SK-N-SH (cell line): ENCODE measurements at regions not wholly inside any gene's neighbourhood (a gene's known extent, or its start where the extent isn't known, plus 50 kb on each side); places are given as distances from the start of the nearest gene placed in this dataset.

Experiments
- CTCF ChIA-PET: fragments of 300-600, 350-600 bp; formaldehyde crosslinking; extraction: SDS; loops from one replicate; lab custom pipeline; 2021; lab: Yijun Ruan, JAX
- POLR2A ChIA-PET: fragments of 350-600 bp; sonication (Branson Sonifier 250); formaldehyde crosslinking; extraction: SDS; loops from one replicate; lab custom pipeline; 2020; ENCODE audit warnings: antibody characterized with exemption, inconsistent platforms; lab: Yijun Ruan, JAX
- DNase-seq: peaks from one replicate; pipeline ENCODE4 v3.0.0; 2012
- H2AFZ ChIP-seq: fragments of 200-600 bp; sonication (generic); 2 replicates; pipeline ENCODE4 v1.8.1; 2016; ENCODE audit warnings: antibody characterized with exemption, mild to moderate bottlenecking, low read depth
- H3F3A ChIP-seq: fragments of 200-600 bp; sonication (generic); replicated peaks from 2 replicates; pipeline ENCODE3; 2016; ENCODE audit warnings: antibody characterized with exemption, mild to moderate bottlenecking; ENCODE audit not compliant: insufficient read depth
- H3K27ac ChIP-seq, 2 experiments: fragments of 200-500 bp in 1 of 2; fragments of 200-600 bp in 1 of 2; sonication (Bioruptor generic) in 1 of 2; sonication (generic), shearing (Covaris generic) in 1 of 2; 2 replicates each; pipeline versions ENCODE4 v1.5.1 to v1.6.1; 2014 to 2016; ENCODE audit warnings: low read depth in 2 of 2, inconsistent platforms in 1 of 2, low read length in 1 of 2, mild to moderate bottlenecking in 1 of 2, mixed read lengths in 1 of 2
- H3K27me3 ChIP-seq: fragments of 200-600 bp; sonication (generic), shearing (Covaris generic); 2 replicates; pipeline ENCODE4 v1.6.1; 2016; ENCODE audit warnings: mixed run types; ENCODE audit not compliant: insufficient read depth
- H3K36me3 ChIP-seq, 2 experiments: fragments of 200-500 bp in 1 of 2; fragments of 200-600 bp in 1 of 2; sonication (Bioruptor generic) in 1 of 2; sonication (generic) in 1 of 2; replicated peaks in 1 of 2; 2 replicates each; pipeline versions ENCODE3 to v1.5.1; 2014 to 2016; ENCODE audit warnings: low read length in 1 of 2, mild to moderate bottlenecking in 1 of 2; ENCODE audit not compliant: insufficient read depth in 2 of 2, control insufficient read depth in 1 of 2
- H3K4me1 ChIP-seq, 2 experiments: fragments of 200-500 bp in 1 of 2; fragments of 200-600 bp in 1 of 2; sonication (Bioruptor generic) in 1 of 2; sonication (generic), shearing (Covaris generic) in 1 of 2; 2 replicates each; pipeline versions ENCODE4 v1.5.1 to v1.6.1; 2014 to 2016; ENCODE audit warnings: low read depth in 1 of 2, low read length in 1 of 2, mixed run types in 1 of 2; ENCODE audit not compliant: insufficient read depth in 2 of 2, control insufficient read depth in 1 of 2
- H3K4me2 ChIP-seq: fragments of 200-600 bp; sonication (generic), shearing (Covaris generic); 2 replicates; pipeline ENCODE4 v1.6.1; 2017; ENCODE audit warnings: mixed run types
- H3K4me3 ChIP-seq, 2 experiments: fragments of 200-500 bp in 1 of 2; fragments of 200-600 bp in 1 of 2; sonication (Bioruptor generic) in 1 of 2; sonication (generic), shearing (Covaris generic) in 1 of 2; 2 replicates each; pipeline versions ENCODE4 v1.5.1 to v1.8.1; 2014 to 2016; ENCODE audit warnings: low read depth in 2 of 2, inconsistent platforms in 1 of 2, low read length in 1 of 2, mild to moderate bottlenecking in 1 of 2, mixed read lengths in 1 of 2, moderate library complexity in 1 of 2
- H3K79me2 ChIP-seq: fragments of 200-600 bp; sonication (generic); 2 replicates; pipeline ENCODE4 v1.8.1; 2017; ENCODE audit warnings: mild to moderate bottlenecking; ENCODE audit not compliant: insufficient read depth
- H3K9ac ChIP-seq: fragments of 200-600 bp; sonication (generic); 2 replicates; pipeline ENCODE4 v1.6.1; 2017; ENCODE audit warnings: mixed run types
- H3K9me2 ChIP-seq: fragments of 200-600 bp; sonication (generic); 2 replicates; pipeline ENCODE4 v1.6.1; 2017; ENCODE audit warnings: mixed run types
- H3K9me3 ChIP-seq: fragments of 200-600 bp; sonication (generic); 2 replicates; pipeline ENCODE4 v1.6.1; 2017; ENCODE audit warnings: mixed run types, mild to moderate bottlenecking, moderate library complexity
- H4K20me1 ChIP-seq: fragments of 200-600 bp; sonication (generic); 2 replicates; pipeline ENCODE4 v1.6.1; 2017; ENCODE audit warnings: mild to moderate bottlenecking, mixed run types; ENCODE audit not compliant: insufficient read depth
- CHD2 ChIP-seq: fragments of 150-350 bp; IDR thresholded peaks from 2 replicates; pipeline ENCODE4 v1.6.1; 2018; ENCODE audit warnings: low read length; ENCODE audit not compliant: partially characterized antibody
- ELF1 ChIP-seq: IDR thresholded peaks from 2 replicates; pipeline ENCODE4 v1.4.0; 2012
- FOSL2 ChIP-seq: IDR thresholded peaks from 2 replicates; pipeline ENCODE4 v1.4.0; 2012; ENCODE audit warnings: low read depth, mild to moderate bottlenecking, moderate library complexity, borderline replicate concordance
- FOXJ3 ChIP-seq: sonication (generic); formaldehyde crosslinking; IDR thresholded peaks from 2 replicates; pipeline ENCODE4 v1.5.1; 2020; ENCODE audit warnings: mild to moderate bottlenecking, missing genetic modification reagents
- FOXM1 ChIP-seq: IDR thresholded peaks from 2 replicates; pipeline ENCODE4 v1.4.0; 2012; ENCODE audit warnings: low read depth, mild to moderate bottlenecking
- GATA2 ChIP-seq: sonication (generic); formaldehyde crosslinking; IDR thresholded peaks from 2 replicates; pipeline ENCODE4 v1.5.0; 2020; ENCODE audit warnings: mild to moderate bottlenecking, missing genetic modification reagents
- MEF2A ChIP-seq: IDR thresholded peaks from 2 replicates; pipeline ENCODE4 v1.4.0; 2012; ENCODE audit warnings: low read depth, borderline replicate concordance
- NFIC ChIP-seq: IDR thresholded peaks from 2 replicates; pipeline ENCODE4 v1.4.0; 2012; ENCODE audit warnings: borderline replicate concordance
- NRF1 ChIP-seq: IDR thresholded peaks from 2 replicates; pipeline ENCODE4 v1.6.1; 2012; ENCODE audit warnings: low read depth, mild to moderate bottlenecking, low read length
- POLR2AphosphoS5 ChIP-seq: IDR thresholded peaks from 2 replicates; pipeline ENCODE4 v1.6.1; 2012; ENCODE audit warnings: low read depth, low read length
- RFX5 ChIP-seq: IDR thresholded peaks from 2 replicates; pipeline ENCODE4 v1.6.1; 2012; ENCODE audit warnings: mild to moderate bottlenecking, improper control_type of control experiment, low read length
- RXRA ChIP-seq: IDR thresholded peaks from 2 replicates; pipeline ENCODE4 v1.4.0; 2012; ENCODE audit warnings: low read depth, mild to moderate bottlenecking, borderline replicate concordance
- SIN3A ChIP-seq: IDR thresholded peaks from 2 replicates; pipeline ENCODE4 v1.6.1; 2012; ENCODE audit warnings: low read depth, mild to moderate bottlenecking, low read length, moderate library complexity, borderline replicate concordance
- TAF1 ChIP-seq: IDR thresholded peaks from 2 replicates; pipeline ENCODE4 v1.6.1; 2012; ENCODE audit warnings: low read depth, mild to moderate bottlenecking, low read length, moderate library complexity, borderline replicate concordance
- TEAD4 ChIP-seq: IDR thresholded peaks from 2 replicates; pipeline ENCODE4 v1.4.0; 2012; ENCODE audit warnings: mild to moderate bottlenecking, borderline replicate concordance; ENCODE audit not compliant: insufficient read depth
- whole genome bisulfite sequencing: methylation state at CpG from one replicate; pipeline ENCODE4 v1.1.6; 2017; ENCODE audit warnings: low lambda C conversion rate; 5-methylcytosine and 5-hydroxymethylcytosine counted together
- TF ChIP-seq, protein P1 (sequence below): fragments of 150-350 bp; IDR thresholded peaks from 2 replicates; pipeline ENCODE4 v1.6.1; 2017; ENCODE audit warnings: antibody characterized with exemption, low read length, low read depth, borderline replicate concordance
- TF ChIP-seq, protein P2 (sequence below): IDR thresholded peaks from 2 replicates; pipeline ENCODE4 v1.4.0; 2012; ENCODE audit warnings: low read depth, borderline replicate concordance
- TF ChIP-seq, protein P3 (sequence below): IDR thresholded peaks from 2 replicates; pipeline ENCODE4; 2012
- TF ChIP-seq, protein P4 (sequence below): IDR thresholded peaks from 2 replicates; pipeline ENCODE4 v1.4.0; 2012; ENCODE audit warnings: low read depth
- TF ChIP-seq, protein P5 (sequence below): fragments of 200-600 bp; sonication (generic); IDR thresholded peaks from 2 replicates; pipeline ENCODE4 v1.6.1; 2017; ENCODE audit warnings: antibody characterized with exemption, mild to moderate bottlenecking, moderate library complexity

DNA sequence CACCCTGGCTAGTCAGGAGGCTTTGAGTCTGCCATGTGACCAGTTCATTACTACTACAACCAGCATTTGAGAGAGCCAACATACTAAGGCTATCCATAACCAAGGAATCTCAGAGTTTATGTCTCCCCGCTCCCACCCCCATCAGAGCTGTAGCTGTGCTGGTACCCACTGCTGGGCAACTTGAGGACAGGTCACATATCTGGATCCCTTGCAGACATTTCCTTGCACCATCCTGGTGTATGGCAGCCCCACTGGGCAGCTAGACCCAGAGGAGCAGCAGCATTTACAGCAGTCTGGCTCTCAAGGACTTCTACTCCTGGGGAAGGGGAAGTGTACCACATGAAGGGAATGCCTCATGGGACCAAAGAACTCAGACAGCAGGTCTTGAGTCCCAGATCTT lies 160.8 kb upstream of the ST8SIA2 start:
- Histone ChIP-seq H3F3A (no peaks in the 10 kb centered on the region), H3K27ac (no peak overlapping the region), H2AFZ (no peak overlapping the region), H3K27me3 (no peaks in the 10 kb centered on the region), H3K4me1 (no peaks in the 10 kb centered on the region), H4K20me1 (no peaks in the 10 kb centered on the region), H3K9me3 (no peaks in the 10 kb centered on the region), H3K4me2 (no peak overlapping the region), H3K9me2 (no peaks in the 10 kb centered on the region), H3K79me2 (no peaks in the 10 kb centered on the region), H3K36me3 (no peaks in the 10 kb centered on the region), H3K4me3 (no peak overlapping the region), H3K9ac (no peak overlapping the region)
- CTCF ChIA-PET, result no interaction called here
- TF ChIP-seq RXRA (no peak), RFX5 (no peak), NFIC (no peak), FOSL2 (no peak), TEAD4 (no peak), GATA2 (CRISPR knock-in tag) (no peak), FOXM1 (no peak), ELF1 (no peak), TAF1 (no peak), POLR2AphosphoS5 (no peak), NRF1 (no peak), FOXJ3 (CRISPR knock-in tag) (no peak), SIN3A (no peak), MEF2A (no peak), CHD2 (no peak)
- TF ChIP-seq, protein P1, sequence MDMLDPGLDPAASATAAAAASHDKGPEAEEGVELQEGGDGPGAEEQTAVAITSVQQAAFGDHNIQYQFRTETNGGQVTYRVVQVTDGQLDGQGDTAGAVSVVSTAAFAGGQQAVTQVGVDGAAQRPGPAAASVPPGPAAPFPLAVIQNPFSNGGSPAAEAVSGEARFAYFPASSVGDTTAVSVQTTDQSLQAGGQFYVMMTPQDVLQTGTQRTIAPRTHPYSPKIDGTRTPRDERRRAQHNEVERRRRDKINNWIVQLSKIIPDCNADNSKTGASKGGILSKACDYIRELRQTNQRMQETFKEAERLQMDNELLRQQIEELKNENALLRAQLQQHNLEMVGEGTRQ, result no peak
- TF ChIP-seq, protein P2, sequence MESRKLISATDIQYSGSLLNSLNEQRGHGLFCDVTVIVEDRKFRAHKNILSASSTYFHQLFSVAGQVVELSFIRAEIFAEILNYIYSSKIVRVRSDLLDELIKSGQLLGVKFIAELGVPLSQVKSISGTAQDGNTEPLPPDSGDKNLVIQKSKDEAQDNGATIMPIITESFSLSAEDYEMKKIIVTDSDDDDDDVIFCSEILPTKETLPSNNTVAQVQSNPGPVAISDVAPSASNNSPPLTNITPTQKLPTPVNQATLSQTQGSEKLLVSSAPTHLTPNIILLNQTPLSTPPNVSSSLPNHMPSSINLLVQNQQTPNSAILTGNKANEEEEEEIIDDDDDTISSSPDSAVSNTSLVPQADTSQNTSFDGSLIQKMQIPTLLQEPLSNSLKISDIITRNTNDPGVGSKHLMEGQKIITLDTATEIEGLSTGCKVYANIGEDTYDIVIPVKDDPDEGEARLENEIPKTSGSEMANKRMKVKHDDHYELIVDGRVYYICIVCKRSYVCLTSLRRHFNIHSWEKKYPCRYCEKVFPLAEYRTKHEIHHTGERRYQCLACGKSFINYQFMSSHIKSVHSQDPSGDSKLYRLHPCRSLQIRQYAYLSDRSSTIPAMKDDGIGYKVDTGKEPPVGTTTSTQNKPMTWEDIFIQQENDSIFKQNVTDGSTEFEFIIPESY, result no peak
- TF ChIP-seq, protein P3, sequence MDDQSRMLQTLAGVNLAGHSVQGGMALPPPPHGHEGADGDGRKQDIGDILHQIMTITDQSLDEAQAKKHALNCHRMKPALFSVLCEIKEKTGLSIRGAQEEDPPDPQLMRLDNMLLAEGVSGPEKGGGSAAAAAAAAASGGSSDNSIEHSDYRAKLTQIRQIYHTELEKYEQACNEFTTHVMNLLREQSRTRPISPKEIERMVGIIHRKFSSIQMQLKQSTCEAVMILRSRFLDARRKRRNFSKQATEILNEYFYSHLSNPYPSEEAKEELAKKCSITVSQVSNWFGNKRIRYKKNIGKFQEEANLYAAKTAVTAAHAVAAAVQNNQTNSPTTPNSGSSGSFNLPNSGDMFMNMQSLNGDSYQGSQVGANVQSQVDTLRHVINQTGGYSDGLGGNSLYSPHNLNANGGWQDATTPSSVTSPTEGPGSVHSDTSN, result no peak
- TF ChIP-seq, protein P4, sequence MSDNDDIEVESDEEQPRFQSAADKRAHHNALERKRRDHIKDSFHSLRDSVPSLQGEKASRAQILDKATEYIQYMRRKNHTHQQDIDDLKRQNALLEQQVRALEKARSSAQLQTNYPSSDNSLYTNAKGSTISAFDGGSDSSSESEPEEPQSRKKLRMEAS, result no peak
- TF ChIP-seq, protein P5, sequence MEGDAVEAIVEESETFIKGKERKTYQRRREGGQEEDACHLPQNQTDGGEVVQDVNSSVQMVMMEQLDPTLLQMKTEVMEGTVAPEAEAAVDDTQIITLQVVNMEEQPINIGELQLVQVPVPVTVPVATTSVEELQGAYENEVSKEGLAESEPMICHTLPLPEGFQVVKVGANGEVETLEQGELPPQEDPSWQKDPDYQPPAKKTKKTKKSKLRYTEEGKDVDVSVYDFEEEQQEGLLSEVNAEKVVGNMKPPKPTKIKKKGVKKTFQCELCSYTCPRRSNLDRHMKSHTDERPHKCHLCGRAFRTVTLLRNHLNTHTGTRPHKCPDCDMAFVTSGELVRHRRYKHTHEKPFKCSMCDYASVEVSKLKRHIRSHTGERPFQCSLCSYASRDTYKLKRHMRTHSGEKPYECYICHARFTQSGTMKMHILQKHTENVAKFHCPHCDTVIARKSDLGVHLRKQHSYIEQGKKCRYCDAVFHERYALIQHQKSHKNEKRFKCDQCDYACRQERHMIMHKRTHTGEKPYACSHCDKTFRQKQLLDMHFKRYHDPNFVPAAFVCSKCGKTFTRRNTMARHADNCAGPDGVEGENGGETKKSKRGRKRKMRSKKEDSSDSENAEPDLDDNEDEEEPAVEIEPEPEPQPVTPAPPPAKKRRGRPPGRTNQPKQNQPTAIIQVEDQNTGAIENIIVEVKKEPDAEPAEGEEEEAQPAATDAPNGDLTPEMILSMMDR, result no peak
- DNase-seq, result no peak
- POLR2A ChIA-PET, result no interaction called here
- WGBS, result 38% methylated on average over 1 of the region's 1 CpG
